HCT116 (cell line): ENCODE measurements at regions not wholly inside any gene's neighbourhood (a gene's known extent, or its start where the extent isn't known, plus 50 kb on each side); places are given as distances from the start of the nearest gene placed in this dataset.

Experiments used
- ATAC-seq: fragments of 200-7000 bp; cut with Tn5 transposase; 2 replicates; pipeline ENCODE4 v1.9.1; 2020; ENCODE audit warnings: mild to moderate bottlenecking, moderate library complexity
- BruUV-seq: library from RNA; stranded (reverse); fragments of 400-500 nt; replicated peaks from 2 replicates; lab custom pipeline; 2021; lab: Mats Ljungman, UMichigan
- CTCF ChIA-PET: fragments of 300-600 bp; sonication (Branson Sonifier 250); formaldehyde crosslinking; loops from one replicate; lab custom pipeline; 2021; ENCODE audit warnings: antibody characterized with exemption; lab: Charles Lee
- POLR2A ChIA-PET: fragments of 300-600, 350-600 bp; sonication (Branson Sonifier 250); formaldehyde crosslinking; loops from one replicate; lab custom pipeline; 2021; ENCODE audit warnings: antibody characterized with exemption; lab: Charles Lee
- RAD21 ChIA-PET, 2 experiments: fragments of 300-600 bp; sonication (Branson Sonifier 250); formaldehyde crosslinking; loops; one replicate each; lab custom pipeline; 2023; ENCODE audit warnings: low total read pairs in 2 of 2; ENCODE audit not compliant: uncharacterized antibody in 2 of 2, unreplicated experiment in 2 of 2, low non-redundant PET in 1 of 2; lab: Charles Lee
- DNase-seq: peaks from one replicate; pipeline ENCODE4 v3.0.0-alpha.2; 2010; ENCODE audit warnings: low read depth, low spot score
- H2AFZ ChIP-seq: fragments of 200-600 bp; shearing (Covaris generic), sonication (generic); 2 replicates; pipeline ENCODE4 v1.6.1; 2017; ENCODE audit warnings: low read depth, mixed run types, mixed read lengths, antibody characterized with exemption, low read length; ENCODE audit not compliant: poor library complexity, severe bottlenecking
- H3K27ac ChIP-seq: 2 replicates; pipeline ENCODE4 v1.5.1; 2012; ENCODE audit warnings: low read depth, low read length
- H3K27me3 ChIP-seq: fragments of 200-600 bp; sonication (generic); 2 replicates; pipeline ENCODE4 v1.6.1; 2016; ENCODE audit warnings: mixed run types, low read length, mixed read lengths; ENCODE audit not compliant: insufficient read depth
- H3K36me3 ChIP-seq, 2 experiments: fragments of 200-500 bp in 1 of 2; fragments of 200-600 bp in 1 of 2; sonication (Bioruptor generic) in 1 of 2; sonication (generic) in 1 of 2; 2 replicates each; pipeline versions ENCODE4 v1.5.1 to v1.6.1; 2014 to 2016; ENCODE audit warnings: low read length in 2 of 2, inconsistent platforms in 1 of 2, mixed read lengths in 1 of 2, mixed run types in 1 of 2; ENCODE audit not compliant: insufficient read depth in 2 of 2, control insufficient read depth in 1 of 2
- H3K4me1 ChIP-seq, 2 experiments: fragments of 200-600 bp in 1 of 2; sonication (generic) in 1 of 2; 2 replicates each; pipeline versions ENCODE4 v1.5.1 to v1.6.1; 2012 to 2017; ENCODE audit warnings: low read length in 2 of 2, inconsistent platforms in 1 of 2, mild to moderate bottlenecking in 1 of 2, mixed read lengths in 1 of 2, mixed run types in 1 of 2, moderate library complexity in 1 of 2; ENCODE audit not compliant: insufficient read depth in 2 of 2, control insufficient read depth in 1 of 2
- H3K4me2 ChIP-seq: fragments of 200-600 bp; sonication (generic); 2 replicates; pipeline ENCODE4 v1.6.1; 2017; ENCODE audit warnings: mixed run types, low read length, mixed read lengths
- H3K4me3 ChIP-seq, 2 experiments: fragments of 200-600 bp in 1 of 2; sonication (generic) in 1 of 2; replicated peaks in 1 of 2; 2 replicates each; pipeline ENCODE4 v1.5.1; 2011 to 2016; ENCODE audit warnings: low read length in 2 of 2, control low read depth in 1 of 2, low read depth in 1 of 2, mild to moderate bottlenecking in 1 of 2, mixed read lengths in 1 of 2, mixed run types in 1 of 2
- H3K79me2 ChIP-seq: fragments of 200-600 bp; sonication (generic); 2 replicates; pipeline ENCODE4 v1.6.1; 2017; ENCODE audit warnings: mild to moderate bottlenecking, mixed run types, low read length, moderate library complexity, mixed read lengths; ENCODE audit not compliant: insufficient read depth
- H3K9ac ChIP-seq: fragments of 200-600 bp; sonication (generic); 2 replicates; pipeline ENCODE4 v1.6.1; 2016; ENCODE audit warnings: low read length, mixed read lengths
- H3K9me2 ChIP-seq: fragments of 200-600 bp; sonication (generic), shearing (Covaris generic); 2 replicates; pipeline ENCODE4 v1.6.1; 2017; ENCODE audit warnings: mixed run types, mild to moderate bottlenecking, moderate library complexity; ENCODE audit not compliant: insufficient read depth
- H3K9me3 ChIP-seq, 2 experiments: fragments of 200-500 bp in 1 of 2; fragments of 200-600 bp in 1 of 2; sonication (Bioruptor generic) in 1 of 2; sonication (generic) in 1 of 2; 2 replicates each; pipeline ENCODE4 v1.6.1; 2014 to 2017; ENCODE audit warnings: low read length in 2 of 2, mixed read lengths in 2 of 2, inconsistent platforms in 1 of 2, low read depth in 1 of 2, mild to moderate bottlenecking in 1 of 2, mixed run types in 1 of 2, moderate library complexity in 1 of 2; ENCODE audit not compliant: control insufficient read depth in 1 of 2, insufficient read depth in 1 of 2
- H4K20me1 ChIP-seq: fragments of 200-600 bp; sonication (generic), shearing (Covaris generic); 2 replicates; pipeline ENCODE4 v1.6.1; 2017; ENCODE audit warnings: mixed run types, mild to moderate bottlenecking, moderate library complexity; ENCODE audit not compliant: insufficient read depth
- ATF3 ChIP-seq: IDR thresholded peaks from 2 replicates; pipeline ENCODE4 v1.6.1; 2012
- CBX3 ChIP-seq: IDR thresholded peaks from 2 replicates; pipeline ENCODE4 v1.6.1; 2012; ENCODE audit warnings: low read depth
- CEBPB ChIP-seq: IDR thresholded peaks from 2 replicates; pipeline ENCODE4 v1.6.1; 2012; ENCODE audit warnings: low read depth
- EGR1 ChIP-seq: IDR thresholded peaks from 2 replicates; pipeline ENCODE4 v1.6.1; 2012; ENCODE audit warnings: low read depth
- ELF1 ChIP-seq: IDR thresholded peaks from 2 replicates; pipeline ENCODE4 v1.6.1; 2012; ENCODE audit warnings: low read depth, borderline replicate concordance
- EZH2 ChIP-seq: fragments of 200-600 bp; sonication (generic); IDR thresholded peaks from 2 replicates; pipeline ENCODE4 v1.6.1; 2017; ENCODE audit warnings: antibody characterized with exemption, mixed run types
- FOSL1 ChIP-seq: IDR thresholded peaks from 2 replicates; pipeline ENCODE4 v1.6.1; 2012; ENCODE audit warnings: low read depth
- JUND ChIP-seq: IDR thresholded peaks from 2 replicates; pipeline ENCODE4 v1.6.1; 2012
- MAX ChIP-seq: IDR thresholded peaks from 2 replicates; pipeline ENCODE4 v1.6.1; 2012
- POLR2A ChIP-seq: IDR thresholded peaks from 2 replicates; pipeline ENCODE4 v1.7.0; 2011; ENCODE audit warnings: borderline replicate concordance; ENCODE audit not compliant: insufficient read depth, insufficient read length; ENCODE audit errors: extremely low read depth
- RAD21 ChIP-seq: IDR thresholded peaks from 2 replicates; pipeline ENCODE4 v1.6.1; 2012; ENCODE audit warnings: low read depth, mild to moderate bottlenecking
- REST ChIP-seq: IDR thresholded peaks from 2 replicates; pipeline ENCODE4 v1.6.1; 2012; ENCODE audit warnings: low read depth
- SIN3A ChIP-seq: IDR thresholded peaks from 2 replicates; pipeline ENCODE4 v1.6.1; 2012; ENCODE audit warnings: low read depth
- SP1 ChIP-seq: IDR thresholded peaks from 2 replicates; pipeline ENCODE4 v1.6.1; 2012; ENCODE audit warnings: low read depth
- SRF ChIP-seq: IDR thresholded peaks from 2 replicates; pipeline ENCODE4 v1.6.1; 2012; ENCODE audit warnings: low read depth
- TCF7L2 ChIP-seq: IDR thresholded peaks from 2 replicates; pipeline ENCODE4 v1.7.0; 2011; ENCODE audit warnings: borderline replicate concordance, inconsistent platforms; ENCODE audit not compliant: insufficient read depth, insufficient read length; ENCODE audit errors: extremely low read depth
- ZFX ChIP-seq: fragments of 450-650 bp; IDR thresholded peaks from 2 replicates; pipeline ENCODE4 v1.6.1; 2017
- ZNF274 ChIP-seq: fragments of 200-500 bp; sonication (Bioruptor generic); IDR thresholded peaks from 2 replicates; pipeline ENCODE4 v1.6.1; 2014; ENCODE audit warnings: mild to moderate bottlenecking, low read depth, low read length, inconsistent platforms
- intact Hi-C: fragments of 100-400 bp; cut with micrococcal nuclease; formaldehyde crosslinking; loops from 2 replicates; pipeline ENCODE4 v1.10.0; 2022

GRCh38 chr3:4174791-4175190, 128.4 kb upstream of the SETMAR start:
- H4K20me1 ChIP-seq = no peaks in the 10 kb centered on the region
- no peaks in the 10 kb centered on the region for H3K4me1 ChIP-seq
- no peak for ATAC-seq
- BruUV-seq = no TSS peak
- RAD21 ChIA-PET = no interaction called here
- H3K4me3 ChIP-seq = no peak overlapping the region
- POLR2A ChIA-PET = no interaction called here
- H2AFZ ChIP-seq = no peak overlapping the region
- H3K27ac ChIP-seq = no peak overlapping the region
- intact Hi-C loops = no loop called here
- H3K27me3 ChIP-seq = no peaks in the 10 kb centered on the region
- H3K79me2 ChIP-seq = no peaks in the 10 kb centered on the region
- TF ChIP-seq ZNF274 (no peak), SIN3A (no peak), SRF (no peak), MAX (no peak), EZH2 (no peak), CBX3 (no peak), REST (no peak), SP1 (no peak), POLR2A (no peak), ELF1 (no peak), EGR1 (no peak), ATF3 (no peak), CEBPB (no peak), TCF7L2 (no peak), RAD21 (no peak), JUND (no peak), ZFX (no peak), FOSL1 (no peak)
- no peaks in the 10 kb centered on the region for H3K9me3 ChIP-seq
- no peak overlapping the region for H3K9ac ChIP-seq
- no peaks in the 10 kb centered on the region for H3K36me3 ChIP-seq
- DNase-seq = no peak
- no peak overlapping the region for H3K4me2 ChIP-seq
- CTCF ChIA-PET = no interaction called here
- H3K9me2 ChIP-seq = no peaks in the 10 kb centered on the region
